ENCODE measurements at regions not wholly inside any gene's neighbourhood (a gene's known extent, or its start where the extent isn't known, plus 50 kb on each side); places are given as distances from the start of the nearest gene placed in this dataset.

GRCh38 chr6:140833408-140833807 is 1299.3 kb upstream of the GJE1 start:
- POLR2A ChIA-PET (ENCODE audit: unreplicated experiment) = no interaction called here
- CTCF ChIA-PET = no interaction called here
- H3K4me3 ChIP-seq = no peak overlapping the region
- H3K4me2 ChIP-seq = no peak overlapping the region
- no peak for DNase-seq
- no peaks in the 10 kb centered on the region for H3K9me3 ChIP-seq (ENCODE audit: insufficient read depth, low read depth)
- no peaks in the 10 kb centered on the region for H3K36me3 ChIP-seq (ENCODE audit: low read depth)
- TF ChIP-seq EZH2 (IDR thresholded peaks at IDR 0.05; ENCODE audit: low read depth) (no peak), CTCF (conservative IDR thresholded peaks at IDR 0.05) (no peak)
- no TSS peak for BruUV-seq (replicated peaks)
- no peak overlapping the region for H3K27ac ChIP-seq
- no peaks in the 10 kb centered on the region for H4K20me1 ChIP-seq (ENCODE audit: insufficient read depth)
- no peaks in the 10 kb centered on the region for H3K79me2 ChIP-seq (ENCODE audit: low read depth)
- intact Hi-C loops (cut with micrococcal nuclease; ENCODE audit: unreplicated experiment) = no loop called here
- H3F3A ChIP-seq (ENCODE audit: insufficient read depth, low read depth) = no peaks in the 10 kb centered on the region
- H3K4me1 ChIP-seq (replicated peaks; ENCODE audit: insufficient read depth) = no peaks in the 10 kb centered on the region
- H3K27me3 ChIP-seq (ENCODE audit: insufficient read depth, low read depth) = no peaks in the 10 kb centered on the region
- no peaks in the 10 kb centered on the region; the same call in 1 of the 2 replicates for H3K9me2 ChIP-seq (ENCODE audit: insufficient read depth)
- no peak overlapping the region for H2AFZ ChIP-seq

GRCh38 chr6:140830666-140831065 is 1302.1 kb upstream of the GJE1 start:
- no peak for DNase-seq
- Histone ChIP-seq H3K27me3 (ENCODE audit: insufficient read depth, low read depth) (no peaks in the 10 kb centered on the region), H3K4me3 (no peak overlapping the region), H3K4me1 (replicated peaks; ENCODE audit: insufficient read depth) (no peaks in the 10 kb centered on the region), H3K79me2 (ENCODE audit: low read depth) (no peaks in the 10 kb centered on the region), H3F3A (ENCODE audit: insufficient read depth, low read depth) (no peaks in the 10 kb centered on the region), H3K4me2 (no peak overlapping the region), H3K27ac (no peak overlapping the region), H4K20me1 (ENCODE audit: insufficient read depth) (no peaks in the 10 kb centered on the region), H3K9me2 (ENCODE audit: insufficient read depth) (no peaks in the 10 kb centered on the region; the same call in 1 of the 2 replicates), H3K9me3 (ENCODE audit: insufficient read depth, low read depth) (no peaks in the 10 kb centered on the region), H2AFZ (no peak overlapping the region), H3K36me3 (ENCODE audit: low read depth) (no peaks in the 10 kb centered on the region)
- ChIA-PET POLR2A (ENCODE audit: unreplicated experiment) (no interaction called here), CTCF (no interaction called here)
- BruUV-seq (replicated peaks) = no TSS peak
- intact Hi-C loops (cut with micrococcal nuclease; ENCODE audit: unreplicated experiment) = no loop called here
- no peak for TF ChIP-seq CTCF (conservative IDR thresholded peaks at IDR 0.05)
- TF ChIP-seq EZH2 (IDR thresholded peaks at IDR 0.05; ENCODE audit: low read depth) = no peak

- Histone ChIP-seq H3K4me2 (no peak overlapping the region), H3K4me3 (no peak overlapping the region), H3K9me2 (ENCODE audit: insufficient read depth) (no peaks in the 10 kb centered on the region; the same call in 1 of the 2 replicates), H3K79me2 (ENCODE audit: low read depth) (no peaks in the 10 kb centered on the region), H3K36me3 (ENCODE audit: low read depth) (no peaks in the 10 kb centered on the region), H3K27me3 (ENCODE audit: insufficient read depth, low read depth) (no peaks in the 10 kb centered on the region), H2AFZ (no peak overlapping the region), H3K4me1 (replicated peaks; ENCODE audit: insufficient read depth) (no peaks in the 10 kb centered on the region), H3K9me3 (ENCODE audit: insufficient read depth, low read depth) (no peaks in the 10 kb centered on the region), H4K20me1 (ENCODE audit: insufficient read depth) (no peaks in the 10 kb centered on the region), H3F3A (ENCODE audit: insufficient read depth, low read depth) (no peaks in the 10 kb centered on the region), H3K27ac (no peak overlapping the region)
- CTCF ChIA-PET = no interaction called here
- BruUV-seq (replicated peaks) = no TSS peak
- DNase-seq = no peak
- POLR2A ChIA-PET (ENCODE audit: unreplicated experiment) = no interaction called here
- intact Hi-C loops (cut with micrococcal nuclease; ENCODE audit: unreplicated experiment) = no loop called here
- TF ChIP-seq CTCF (conservative IDR thresholded peaks at IDR 0.05) (no peak), EZH2 (IDR thresholded peaks at IDR 0.05; ENCODE audit: low read depth) (no peak)
Measured at GRCh38 chr6:140828856-140829255, 1303.9 kb upstream of the GJE1 start.

All from PC-9 (cell line).